A549 (cell line): ENCODE measurements at regions not wholly inside any gene's neighbourhood (a gene's known extent, or its start where the extent isn't known, plus 50 kb on each side); places are given as distances from the start of the nearest gene placed in this dataset.

Source experiments
- ATAC-seq, 2 experiments: fragments of 200-7000 bp in 1 of 2; fragments of >200 bp in 1 of 2; cut with Nextera tagmentation in 1 of 2; cut with Tn5 transposase in 1 of 2; 3 replicates each; pipeline versions ENCODE4 v1.8.0 to v1.9.1; 2018 to 2020; ENCODE audit warnings: mild to moderate bottlenecking in 1 of 2, moderate library complexity in 1 of 2
- CTCF ChIA-PET: fragments of 300-600 bp; sonication (Branson Sonifier 250); formaldehyde crosslinking; extraction: SDS; loops from one replicate; lab custom pipeline; 2021; ENCODE audit warnings: antibody characterized with exemption, inconsistent platforms; lab: Yijun Ruan, JAX
- POLR2A ChIA-PET: fragments of 350-600 bp; formaldehyde crosslinking; extraction: SDS; loops from one replicate; lab custom pipeline; 2021; ENCODE audit warnings: antibody characterized with exemption, inconsistent platforms; lab: Yijun Ruan, JAX
- DNase-seq, 2 experiments: peaks; one replicate each; pipeline versions ENCODE4 v3.0.0 to v3.0.0-alpha.2; 2011 to 2016; ENCODE audit warnings: low read depth in 1 of 2, low spot score in 1 of 2
- FAIRE-seq: peaks from 2 replicates; lab custom pipeline; 2011; peaks lifted over from hg19 to GRCh38; lab: Jason Lieb, UNC
- H3K27ac ChIP-seq, 2 experiments: fragments of >200 bp; sonication (Bioruptor Twin); formaldehyde crosslinking; 3 replicates each; pipeline ENCODE4 v1.5.1; 2016 to 2017
- H3K4me1 ChIP-seq: fragments of >200 bp; sonication (Bioruptor Twin); formaldehyde crosslinking; 3 replicates; pipeline ENCODE4 v1.6.1; 2016
- H3K4me2 ChIP-seq: fragments of >200 bp; sonication (Bioruptor Twin); formaldehyde crosslinking; 3 replicates; pipeline ENCODE4 v1.6.1; 2016
- H3K4me3 ChIP-seq: fragments of >200 bp; sonication (Bioruptor Twin); formaldehyde crosslinking; 3 replicates; pipeline ENCODE4 v1.5.1; 2016
- H3K9me3 ChIP-seq: fragments of >200 bp; sonication (Bioruptor Twin); formaldehyde crosslinking; 3 replicates; pipeline ENCODE4 v1.6.1; 2016
- BCL3 ChIP-seq: fragments of >200 bp; sonication (Bioruptor Twin); formaldehyde crosslinking; IDR thresholded peaks from 3 replicates; pipeline ENCODE4 v1.6.1; 2016
- CBX8 ChIP-seq: fragments of 200-600 bp; sonication (generic); IDR thresholded peaks from 2 replicates; pipeline ENCODE4 v1.6.1; 2016
- EHMT2 ChIP-seq: fragments of 200-600 bp; sonication (generic); IDR thresholded peaks from 2 replicates; pipeline ENCODE4 v1.6.1; 2016; ENCODE audit warnings: antibody characterized with exemption, low read depth, mild to moderate bottlenecking, moderate library complexity
- EP300 ChIP-seq, 2 experiments: fragments of >200 bp; sonication (Bioruptor Twin); formaldehyde crosslinking; IDR thresholded peaks; 2 replicates in 1 of 2; 3 replicates in 1 of 2; pipeline ENCODE4 v1.6.1; 2016 to 2017
- HOXB13 ChIP-seq: fragments of 250-450 bp; sonication (Bioruptor Pico); IDR thresholded peaks from 2 replicates; pipeline ENCODE4 v1.5.0; 2020; ENCODE audit warnings: low read depth, mild to moderate bottlenecking, moderate library complexity
- HOXB5 ChIP-seq: fragments of 250-450 bp; sonication (Bioruptor Pico); IDR thresholded peaks from 2 replicates; pipeline ENCODE4 v1.5.0; 2020; ENCODE audit warnings: mild to moderate bottlenecking, moderate library complexity
- JUNB ChIP-seq: fragments of >200 bp; sonication (Bioruptor Twin); formaldehyde crosslinking; IDR thresholded peaks from 2 replicates; pipeline ENCODE4 v1.6.1; 2016
- KDM1A ChIP-seq: fragments of 200-600 bp; sonication (generic); IDR thresholded peaks from 2 replicates; pipeline ENCODE4 v1.6.1; 2016; ENCODE audit warnings: low read depth, mild to moderate bottlenecking
- KDM5A ChIP-seq: fragments of 200-600 bp; sonication (generic); IDR thresholded peaks from 2 replicates; pipeline ENCODE4 v1.6.1; 2016; ENCODE audit warnings: antibody characterized with exemption, mild to moderate bottlenecking
- MAZ ChIP-seq: fragments of 150-350 bp; IDR thresholded peaks from 2 replicates; pipeline ENCODE4 v1.6.1; 2014; ENCODE audit warnings: antibody characterized with exemption, low read depth, low read length, borderline replicate concordance
- NPAS2 ChIP-seq: fragments of 250-450 bp; sonication (Bioruptor Pico); IDR thresholded peaks from 2 replicates; pipeline ENCODE4 v1.8.0; 2022; ENCODE audit warnings: mild to moderate bottlenecking, moderate library complexity, borderline replicate concordance
- PHF8 ChIP-seq: fragments of 200-600 bp; sonication (generic); IDR thresholded peaks from 2 replicates; pipeline ENCODE4 v1.6.1; 2016; ENCODE audit warnings: low read depth, mild to moderate bottlenecking, antibody characterized with exemption, moderate library complexity, borderline replicate concordance
- POLR2AphosphoS2 ChIP-seq: conservative IDR thresholded peaks from 2 replicates; pipeline ENCODE4 v1.6.1; 2012; ENCODE audit warnings: low read length, improper control_type of control experiment, inconsistent platforms
- RARB ChIP-seq: fragments of 250-450 bp; sonication (Bioruptor Pico); IDR thresholded peaks from 2 replicates; pipeline ENCODE4 v1.8.0; 2021; ENCODE audit warnings: mild to moderate bottlenecking, moderate library complexity
- RFX5 ChIP-seq: fragments of 450-650 bp; IDR thresholded peaks from 2 replicates; pipeline ENCODE4 v1.7.1; 2014; ENCODE audit warnings: antibody characterized with exemption, mild to moderate bottlenecking, moderate library complexity
- SMC3 ChIP-seq: fragments of >200 bp; sonication (Bioruptor Twin); formaldehyde crosslinking; IDR thresholded peaks from 3 replicates; pipeline ENCODE4 v1.6.1; 2018; ENCODE audit warnings: inconsistent platforms
- TP53 ChIP-seq: fragments of 250-450 bp; sonication (Bioruptor Pico); IDR thresholded peaks from 2 replicates; pipeline ENCODE4 v1.5.0; 2021; ENCODE audit warnings: mild to moderate bottlenecking, moderate library complexity
- USF2 ChIP-seq: fragments of 450-650 bp; IDR thresholded peaks from 2 replicates; pipeline ENCODE4 v1.6.1; 2014; ENCODE audit warnings: antibody characterized with exemption
- ZFP36 ChIP-seq: fragments of 450-650 bp; IDR thresholded peaks from 2 replicates; pipeline ENCODE4 v1.6.1; 2014; ENCODE audit warnings: borderline replicate concordance; ENCODE audit not compliant: partially characterized antibody
- ZNF302 ChIP-seq: fragments of 250-450 bp; sonication (Bioruptor Pico); IDR thresholded peaks from 2 replicates; pipeline ENCODE4 v1.9.0; 2021; ENCODE audit warnings: inconsistent platforms, mild to moderate bottlenecking, moderate library complexity
- ZSCAN20 ChIP-seq: fragments of 250-450 bp; sonication (Bioruptor Pico); IDR thresholded peaks from 2 replicates; pipeline ENCODE4 v1.8.0; 2022; ENCODE audit warnings: mild to moderate bottlenecking, moderate library complexity
- WGBS: methylation state at CpG from one replicate; pipeline ENCODE4 v1.1.6; 2017; ENCODE audit errors: missing lambda C conversion rate; 5-methylcytosine and 5-hydroxymethylcytosine counted together
- TF ChIP-seq, protein P1 (sequence below): fragments of 250-450 bp; sonication (Bioruptor Pico); IDR thresholded peaks from 2 replicates; pipeline ENCODE4 v1.5.0; 2020; ENCODE audit warnings: low read depth, mild to moderate bottlenecking, moderate library complexity
- TF ChIP-seq, protein P2 (sequence below): fragments of 150-350 bp; IDR thresholded peaks from 2 replicates; pipeline ENCODE4 v1.6.1; 2014; ENCODE audit warnings: low read depth, mild to moderate bottlenecking, low read length

GRCh38 chr3:135582800-135583199 is 382.7 kb upstream of the PPP2R3A start:
- CTCF ChIA-PET, result no interaction called here
- FAIRE-seq, result no peak
- Histone ChIP-seq H3K27ac (no peak overlapping the region), H3K4me2 (no peak overlapping the region), H3K4me1 (no peaks in the 10 kb centered on the region), H3K4me3 (no peak overlapping the region), H3K9me3 (no peaks in the 10 kb centered on the region; the same call in 2 of the 3 replicates)
- DNase-seq, result no peak
- POLR2A ChIA-PET, result no interaction called here
- ATAC-seq, result no peak
- TF ChIP-seq KDM5A, result no peak
- TF ChIP-seq MAZ, result no peak
- TF ChIP-seq RFX5, result no peak
- TF ChIP-seq SMC3, result no peak
- TF ChIP-seq, protein P1, sequence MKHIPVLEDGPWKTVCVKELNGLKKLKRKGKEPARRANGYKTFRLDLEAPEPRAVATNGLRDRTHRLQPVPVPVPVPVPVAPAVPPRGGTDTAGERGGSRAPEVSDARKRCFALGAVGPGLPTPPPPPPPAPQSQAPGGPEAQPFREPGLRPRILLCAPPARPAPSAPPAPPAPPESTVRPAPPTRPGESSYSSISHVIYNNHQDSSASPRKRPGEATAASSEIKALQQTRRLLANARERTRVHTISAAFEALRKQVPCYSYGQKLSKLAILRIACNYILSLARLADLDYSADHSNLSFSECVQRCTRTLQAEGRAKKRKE (CRISPR knock-in tag), result no peak
- no peak for TF ChIP-seq KDM1A
- TF ChIP-seq JUNB, result no peak
- no peak for TF ChIP-seq PHF8
- WGBS, result 0% methylated on average over 3 of the region's 3 CpGs

- 42% methylated on average over 2 of the region's 2 CpGs for WGBS
- Histone ChIP-seq H3K4me2 (no peak overlapping the region), H3K27ac (no peak overlapping the region), H3K4me3 (no peak overlapping the region), H3K4me1 (no peaks in the 10 kb centered on the region), H3K9me3 (no peaks in the 10 kb centered on the region)
- DNase-seq, result no peak
- no peak for ATAC-seq
- TF ChIP-seq ZNF302 (CRISPR knock-in tag), result no peak
- TF ChIP-seq HOXB5, result no peak
- ChIA-PET POLR2A (no interaction called here), CTCF (no interaction called here)
- FAIRE-seq, result no peak
Observed at GRCh38 chr3:135596563-135596962, 369.0 kb upstream of the PPP2R3A start.

- CTCF ChIA-PET, result no interaction called here
- no peak overlapping the region for H3K4me3 ChIP-seq
- DNase-seq (no peak), FAIRE-seq (no peak), ATAC-seq (no peak)
- no peak overlapping the region for H3K4me2 ChIP-seq
- no peak overlapping the region for H3K27ac ChIP-seq
- H3K4me1 ChIP-seq, result no peaks in the 10 kb centered on the region
- 0% methylated on average over 2 of the region's 2 CpGs for WGBS
- no peak for TF ChIP-seq BCL3
- no peak for TF ChIP-seq HOXB13
- no peak for TF ChIP-seq NPAS2
- TF ChIP-seq TP53 (CRISPR knock-in tag), result no peak
- no peak for TF ChIP-seq RARB (CRISPR knock-in tag)
- TF ChIP-seq, protein P1 (CRISPR knock-in tag), result no peak
- TF ChIP-seq PHF8, result no peak
- TF ChIP-seq EP300 (IDR thresholded peaks at IDR 0.05), result no peak
- TF ChIP-seq SMC3, result no peak
- TF ChIP-seq, protein P2, sequence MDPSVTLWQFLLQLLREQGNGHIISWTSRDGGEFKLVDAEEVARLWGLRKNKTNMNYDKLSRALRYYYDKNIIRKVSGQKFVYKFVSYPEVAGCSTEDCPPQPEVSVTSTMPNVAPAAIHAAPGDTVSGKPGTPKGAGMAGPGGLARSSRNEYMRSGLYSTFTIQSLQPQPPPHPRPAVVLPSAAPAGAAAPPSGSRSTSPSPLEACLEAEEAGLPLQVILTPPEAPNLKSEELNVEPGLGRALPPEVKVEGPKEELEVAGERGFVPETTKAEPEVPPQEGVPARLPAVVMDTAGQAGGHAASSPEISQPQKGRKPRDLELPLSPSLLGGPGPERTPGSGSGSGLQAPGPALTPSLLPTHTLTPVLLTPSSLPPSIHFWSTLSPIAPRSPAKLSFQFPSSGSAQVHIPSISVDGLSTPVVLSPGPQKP, result no peak
- no peak for TF ChIP-seq HOXB5
- no peak for TF ChIP-seq EHMT2
- TF ChIP-seq ZSCAN20, result no peak
- no peak for TF ChIP-seq ZFP36
- TF ChIP-seq USF2, result no peak
- no peak for TF ChIP-seq POLR2AphosphoS2
- no peak for TF ChIP-seq JUNB
- no peak for TF ChIP-seq CBX8
- POLR2A ChIA-PET, result no interaction called here
- no peaks in the 10 kb centered on the region for H3K9me3 ChIP-seq
Observed at GRCh38 chr3:135597855-135598254, 367.7 kb upstream of the PPP2R3A start.
